GM23338 (cell line): ENCODE measurements at regions not wholly inside any gene's neighbourhood (a gene's known extent, or its start where the extent isn't known, plus 50 kb on each side); places are given as distances from the start of the nearest gene placed in this dataset.

Experiments used
- ATAC-seq: fragments of 200-7000 bp; cut with Tn5 transposase; 3 replicates; pipeline ENCODE4 v1.9.1; 2020
- DNase-seq: peaks from one replicate; pipeline ENCODE4 v3.0.0-alpha.2; 2015; ENCODE audit warnings: low spot score
- H2AFZ ChIP-seq: fragments of 200-600 bp; sonication (generic); 2 replicates; pipeline ENCODE4 v1.8.0; 2016; ENCODE audit warnings: antibody characterized with exemption, mild to moderate bottlenecking, moderate library complexity
- H3F3A ChIP-seq: fragments of 200-600 bp; sonication (generic); replicated peaks from 2 replicates; pipeline ENCODE4 v1.8.0; 2017; ENCODE audit warnings: antibody characterized with exemption, mixed run types, low read depth
- H3K27ac ChIP-seq: fragments of 200-600 bp; sonication (generic); 2 replicates; pipeline ENCODE4 v1.6.1; 2016; ENCODE audit warnings: low read depth
- H3K27me3 ChIP-seq: fragments of 200-600 bp; sonication (generic); 2 replicates; pipeline ENCODE4 v1.8.0; 2016; ENCODE audit warnings: mild to moderate bottlenecking, mixed run types, moderate library complexity; ENCODE audit not compliant: insufficient read depth
- H3K36me3 ChIP-seq: fragments of 200-600 bp; sonication (generic); 2 replicates; pipeline ENCODE4 v1.8.0; 2016; ENCODE audit warnings: mild to moderate bottlenecking; ENCODE audit not compliant: insufficient read depth
- H3K4me1 ChIP-seq: fragments of 200-600 bp; sonication (generic); 2 replicates; pipeline ENCODE4 v1.8.0; 2016; ENCODE audit warnings: mild to moderate bottlenecking, moderate library complexity; ENCODE audit not compliant: insufficient read depth
- H3K4me2 ChIP-seq: fragments of 200-600 bp; sonication (generic); 2 replicates; pipeline ENCODE4 v1.7.1; 2017; ENCODE audit warnings: mixed run types
- H3K4me3 ChIP-seq: fragments of 200-600 bp; sonication (generic); 2 replicates; pipeline ENCODE4 v1.6.1; 2016; ENCODE audit warnings: mixed run types
- H3K79me2 ChIP-seq: fragments of 200-600 bp; sonication (generic); replicated peaks from 2 replicates; pipeline ENCODE4 v1.8.0; 2017; ENCODE audit warnings: mild to moderate bottlenecking; ENCODE audit not compliant: insufficient read depth
- H3K9me2 ChIP-seq: fragments of 200-600 bp; sonication (generic); 2 replicates; pipeline ENCODE4 v1.8.0; 2017; ENCODE audit not compliant: insufficient read depth
- H4K20me1 ChIP-seq: fragments of 200-600 bp; sonication (generic); replicated peaks from 2 replicates; pipeline ENCODE4 v1.8.0; 2017; ENCODE audit warnings: mild to moderate bottlenecking; ENCODE audit not compliant: insufficient read depth
- H3K27ac Mint-ChIP-seq: 2 replicates; pipeline ENCODE4 v1.8.0; 2020; ENCODE audit warnings: inconsistent platforms, mild to moderate bottlenecking, moderate library complexity, mixed read lengths
- H3K27me3 Mint-ChIP-seq: 3 replicates; pipeline ENCODE4 v1.8.0; 2022; ENCODE audit warnings: low read depth, mild to moderate bottlenecking, moderate library complexity, mixed read lengths, inconsistent platforms; ENCODE audit not compliant: insufficient read depth, poor library complexity
- H3K36me3 Mint-ChIP-seq: 3 replicates; pipeline ENCODE4 v1.8.0; 2021; ENCODE audit warnings: low read depth, mild to moderate bottlenecking, inconsistent platforms, moderate library complexity, mixed read lengths
- H3K4me1 Mint-ChIP-seq: 3 replicates; pipeline ENCODE4 v1.8.0; 2020; ENCODE audit warnings: mild to moderate bottlenecking, inconsistent platforms, mixed read lengths
- H3K4me3 Mint-ChIP-seq: 3 replicates; pipeline ENCODE4 v1.8.0; 2021; ENCODE audit warnings: moderate library complexity, mild to moderate bottlenecking, inconsistent platforms, mixed read lengths
- H3K9me3 Mint-ChIP-seq: 3 replicates; pipeline ENCODE4 v1.8.0; 2020; ENCODE audit warnings: moderate library complexity, mild to moderate bottlenecking, inconsistent platforms, mixed read lengths
- CREB1 ChIP-seq: fragments of 250-450 bp; sonication (Bioruptor Pico); IDR thresholded peaks from 2 replicates; pipeline ENCODE4 v1.5.0; 2020; ENCODE audit warnings: low read depth, mild to moderate bottlenecking, moderate library complexity
- CTCF ChIP-seq, 2 experiments: fragments of 200-600 bp in 1 of 2; sonication (generic) in 1 of 2; conservative IDR thresholded peaks; 2 replicates each; pipeline versions ENCODE4 v1.5.1 to v1.6.1; 2016 to 2017; ENCODE audit warnings: antibody characterized with exemption in 2 of 2, low read depth in 2 of 2, mild to moderate bottlenecking in 2 of 2, moderate library complexity in 1 of 2
- EZH2 ChIP-seq: fragments of 200-600 bp; sonication (generic); IDR thresholded peaks from one replicate; pipeline ENCODE4 v1.8.0; 2017; ENCODE audit warnings: antibody characterized with exemption, mild to moderate bottlenecking, low read depth; ENCODE audit not compliant: unreplicated experiment
- EZH2phosphoT487 ChIP-seq: fragments of 200-600 bp; sonication (generic); IDR thresholded peaks from one replicate; pipeline ENCODE4 v1.8.1; 2018; ENCODE audit warnings: antibody characterized with exemption; ENCODE audit not compliant: unreplicated experiment
- JUNB ChIP-seq: IDR thresholded peaks from one replicate; pipeline ENCODE4 v1.6.1; 2016; ENCODE audit warnings: antibody characterized with exemption; ENCODE audit not compliant: unreplicated experiment
- NANOG ChIP-seq: IDR thresholded peaks from 2 replicates; pipeline ENCODE4 v1.6.1; 2016; ENCODE audit warnings: antibody characterized with exemption, borderline replicate concordance
- POLR2AphosphoS5 ChIP-seq: IDR thresholded peaks from 2 replicates; pipeline ENCODE4 v1.6.1; 2016; ENCODE audit warnings: antibody characterized with exemption, low read depth
- REST ChIP-seq: IDR thresholded peaks from one replicate; pipeline ENCODE4 v1.6.1; 2018; ENCODE audit warnings: antibody characterized with exemption; ENCODE audit not compliant: unreplicated experiment
- STAT1 ChIP-seq: IDR thresholded peaks from one replicate; pipeline ENCODE4 v1.6.1; 2016; ENCODE audit warnings: antibody characterized with exemption; ENCODE audit not compliant: unreplicated experiment
- ZNF114 ChIP-seq: fragments of 250-450 bp; sonication (Bioruptor Pico); IDR thresholded peaks from 2 replicates; pipeline ENCODE4 v1.5.0; 2020; ENCODE audit warnings: mild to moderate bottlenecking, moderate library complexity
- ZNF331 ChIP-seq: fragments of 250-450 bp; sonication (Bioruptor Pico); IDR thresholded peaks from 2 replicates; pipeline ENCODE4 v1.5.0; 2020; ENCODE audit warnings: low read depth, mild to moderate bottlenecking, moderate library complexity
- TF ChIP-seq, protein P1 (sequence below): fragments of 250-450 bp; sonication (Bioruptor Pico); IDR thresholded peaks from 2 replicates; pipeline ENCODE4 v1.5.0; 2020; ENCODE audit warnings: mild to moderate bottlenecking, moderate library complexity
- TF ChIP-seq, protein P2 (sequence below): IDR thresholded peaks from 2 replicates; pipeline ENCODE4 v1.6.1; 2016; ENCODE audit warnings: antibody characterized with exemption

GRCh38 chr18:71994273-71994672 lies 549.9 kb downstream of the CBLN2 start:
- no peaks in the 10 kb centered on the region for H4K20me1 ChIP-seq
- no peaks in the 10 kb centered on the region for H3F3A ChIP-seq
- Mint-ChIP-seq H3K27ac (no peak overlapping the region), H3K27me3 (peaks cover 2% of the 10 kb centered on the region), H3K4me1 (no peaks in the 10 kb centered on the region), H3K9me3 (peaks cover 82% of the 10 kb centered on the region), H3K36me3 (peaks cover 8% of the 10 kb centered on the region; the same call in 2 of the 3 replicates), H3K4me3 (no peak overlapping the region)
- H3K4me3 ChIP-seq, result no peak overlapping the region
- no peaks in the 10 kb centered on the region for H3K4me1 ChIP-seq
- TF ChIP-seq, protein P1, sequence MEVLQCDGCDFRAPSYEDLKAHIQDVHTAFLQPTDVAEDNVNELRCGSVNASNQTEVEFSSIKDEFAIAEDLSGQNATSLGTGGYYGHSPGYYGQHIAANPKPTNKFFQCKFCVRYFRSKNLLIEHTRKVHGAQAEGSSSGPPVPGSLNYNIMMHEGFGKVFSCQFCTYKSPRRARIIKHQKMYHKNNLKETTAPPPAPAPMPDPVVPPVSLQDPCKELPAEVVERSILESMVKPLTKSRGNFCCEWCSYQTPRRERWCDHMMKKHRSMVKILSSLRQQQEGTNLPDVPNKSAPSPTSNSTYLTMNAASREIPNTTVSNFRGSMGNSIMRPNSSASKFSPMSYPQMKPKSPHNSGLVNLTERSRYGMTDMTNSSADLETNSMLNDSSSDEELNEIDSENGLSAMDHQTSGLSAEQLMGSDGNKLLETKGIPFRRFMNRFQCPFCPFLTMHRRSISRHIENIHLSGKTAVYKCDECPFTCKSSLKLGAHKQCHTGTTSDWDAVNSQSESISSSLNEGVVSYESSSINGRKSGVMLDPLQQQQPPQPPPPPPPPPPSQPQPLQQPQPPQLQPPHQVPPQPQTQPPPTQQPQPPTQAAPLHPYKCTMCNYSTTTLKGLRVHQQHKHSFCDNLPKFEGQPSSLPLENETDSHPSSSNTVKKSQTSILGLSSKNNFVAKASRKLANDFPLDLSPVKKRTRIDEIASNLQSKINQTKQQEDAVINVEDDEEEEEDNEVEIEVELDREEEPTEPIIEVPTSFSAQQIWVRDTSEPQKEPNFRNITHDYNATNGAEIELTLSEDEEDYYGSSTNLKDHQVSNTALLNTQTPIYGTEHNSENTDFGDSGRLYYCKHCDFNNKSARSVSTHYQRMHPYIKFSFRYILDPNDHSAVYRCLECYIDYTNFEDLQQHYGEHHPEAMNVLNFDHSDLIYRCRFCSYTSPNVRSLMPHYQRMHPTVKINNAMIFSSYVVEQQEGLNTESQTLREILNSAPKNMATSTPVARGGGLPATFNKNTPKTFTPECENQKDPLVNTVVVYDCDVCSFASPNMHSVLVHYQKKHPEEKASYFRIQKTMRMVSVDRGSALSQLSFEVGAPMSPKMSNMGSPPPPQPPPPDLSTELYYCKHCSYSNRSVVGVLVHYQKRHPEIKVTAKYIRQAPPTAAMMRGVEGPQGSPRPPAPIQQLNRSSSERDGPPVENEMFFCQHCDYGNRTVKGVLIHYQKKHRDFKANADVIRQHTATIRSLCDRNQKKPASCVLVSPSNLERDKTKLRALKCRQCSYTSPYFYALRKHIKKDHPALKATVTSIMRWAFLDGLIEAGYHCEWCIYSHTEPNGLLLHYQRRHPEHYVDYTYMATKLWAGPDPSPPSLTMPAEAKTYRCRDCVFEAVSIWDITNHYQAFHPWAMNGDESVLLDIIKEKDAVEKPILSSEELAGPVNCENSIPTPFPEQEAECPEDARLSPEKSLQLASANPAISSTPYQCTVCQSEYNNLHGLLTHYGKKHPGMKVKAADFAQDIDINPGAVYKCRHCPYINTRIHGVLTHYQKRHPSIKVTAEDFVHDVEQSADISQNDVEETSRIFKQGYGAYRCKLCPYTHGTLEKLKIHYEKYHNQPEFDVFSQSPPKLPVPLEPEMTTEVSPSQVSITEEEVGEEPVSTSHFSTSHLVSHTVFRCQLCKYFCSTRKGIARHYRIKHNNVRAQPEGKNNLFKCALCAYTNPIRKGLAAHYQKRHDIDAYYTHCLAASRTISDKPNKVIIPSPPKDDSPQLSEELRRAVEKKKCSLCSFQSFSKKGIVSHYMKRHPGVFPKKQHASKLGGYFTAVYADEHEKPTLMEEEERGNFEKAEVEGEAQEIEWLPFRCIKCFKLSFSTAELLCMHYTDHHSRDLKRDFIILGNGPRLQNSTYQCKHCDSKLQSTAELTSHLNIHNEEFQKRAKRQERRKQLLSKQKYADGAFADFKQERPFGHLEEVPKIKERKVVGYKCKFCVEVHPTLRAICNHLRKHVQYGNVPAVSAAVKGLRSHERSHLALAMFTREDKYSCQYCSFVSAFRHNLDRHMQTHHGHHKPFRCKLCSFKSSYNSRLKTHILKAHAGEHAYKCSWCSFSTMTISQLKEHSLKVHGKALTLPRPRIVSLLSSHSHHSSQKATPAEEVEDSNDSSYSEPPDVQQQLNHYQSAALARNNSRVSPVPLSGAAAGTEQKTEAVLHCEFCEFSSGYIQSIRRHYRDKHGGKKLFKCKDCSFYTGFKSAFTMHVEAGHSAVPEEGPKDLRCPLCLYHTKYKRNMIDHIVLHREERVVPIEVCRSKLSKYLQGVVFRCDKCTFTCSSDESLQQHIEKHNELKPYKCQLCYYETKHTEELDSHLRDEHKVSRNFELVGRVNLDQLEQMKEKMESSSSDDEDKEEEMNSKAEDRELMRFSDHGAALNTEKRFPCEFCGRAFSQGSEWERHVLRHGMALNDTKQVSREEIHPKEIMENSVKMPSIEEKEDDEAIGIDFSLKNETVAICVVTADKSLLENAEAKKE (CRISPR knock-in tag), result no peak
- TF ChIP-seq NANOG (no peak), STAT1 (no peak), REST (no peak), EZH2phosphoT487 (no peak), ZNF114 (CRISPR knock-in tag) (no peak), ZNF331 (CRISPR knock-in tag) (no peak), JUNB (no peak), EZH2 (no peak), CTCF (conservative IDR thresholded peaks at IDR 0.05; ENCODE audit: low read depth in 2 of 2) (no peak), CREB1 (CRISPR knock-in tag) (no peak), POLR2AphosphoS5 (no peak)
- TF ChIP-seq, protein P2, sequence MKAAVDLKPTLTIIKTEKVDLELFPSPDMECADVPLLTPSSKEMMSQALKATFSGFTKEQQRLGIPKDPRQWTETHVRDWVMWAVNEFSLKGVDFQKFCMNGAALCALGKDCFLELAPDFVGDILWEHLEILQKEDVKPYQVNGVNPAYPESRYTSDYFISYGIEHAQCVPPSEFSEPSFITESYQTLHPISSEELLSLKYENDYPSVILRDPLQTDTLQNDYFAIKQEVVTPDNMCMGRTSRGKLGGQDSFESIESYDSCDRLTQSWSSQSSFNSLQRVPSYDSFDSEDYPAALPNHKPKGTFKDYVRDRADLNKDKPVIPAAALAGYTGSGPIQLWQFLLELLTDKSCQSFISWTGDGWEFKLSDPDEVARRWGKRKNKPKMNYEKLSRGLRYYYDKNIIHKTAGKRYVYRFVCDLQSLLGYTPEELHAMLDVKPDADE, result no peak
- no peaks in the 10 kb centered on the region for H3K79me2 ChIP-seq
- H3K27me3 ChIP-seq, result no peaks in the 10 kb centered on the region
- no peak overlapping the region for H3K4me2 ChIP-seq
- H2AFZ ChIP-seq, result no peak overlapping the region
- no peak overlapping the region for H3K27ac ChIP-seq
- ATAC-seq, result no peak
- H3K9me2 ChIP-seq, result no peaks in the 10 kb centered on the region
- DNase-seq, result no peak
- H3K36me3 ChIP-seq, result no peaks in the 10 kb centered on the region; the same call in 1 of the 2 replicates
